Ishikawa (cell line): ENCODE measurements at regions not wholly inside any gene's neighbourhood (a gene's known extent, or its start where the extent isn't known, plus 50 kb on each side); places are given as distances from the start of the nearest gene placed in this dataset.

Experiments
- CEBPB ChIP-seq: IDR thresholded peaks from 2 replicates; pipeline ENCODE4 v1.6.1; 2012
- CREB1 ChIP-seq: IDR thresholded peaks from 2 replicates; pipeline ENCODE4 v1.6.1; 2012; ENCODE audit warnings: low read depth
- EGR1 ChIP-seq: IDR thresholded peaks from 2 replicates; pipeline ENCODE4 v1.6.1; 2012
- EP300 ChIP-seq: IDR thresholded peaks from 2 replicates; pipeline ENCODE4 v1.6.1; 2012; ENCODE audit warnings: borderline replicate concordance
- FOXM1 ChIP-seq: IDR thresholded peaks from 2 replicates; pipeline ENCODE4 v1.6.1; 2012; ENCODE audit warnings: low read depth, borderline replicate concordance
- NFIC ChIP-seq: IDR thresholded peaks from 2 replicates; pipeline ENCODE4 v1.6.1; 2012
- RAD21 ChIP-seq: IDR thresholded peaks from 2 replicates; pipeline ENCODE4 v1.6.1; 2012; ENCODE audit warnings: low read depth
- REST ChIP-seq: IDR thresholded peaks from 2 replicates; pipeline ENCODE4 v1.6.1; 2012; ENCODE audit warnings: low read depth, mild to moderate bottlenecking
- TAF1 ChIP-seq: IDR thresholded peaks from 2 replicates; pipeline ENCODE4 v1.6.1; 2012; ENCODE audit warnings: low read depth, mild to moderate bottlenecking
- TCF12 ChIP-seq: IDR thresholded peaks from 2 replicates; pipeline ENCODE4 v1.6.1; 2012; ENCODE audit warnings: low read depth
- TEAD4 ChIP-seq: IDR thresholded peaks from 2 replicates; pipeline ENCODE4 v1.6.1; 2012
- USF1 ChIP-seq: IDR thresholded peaks from 2 replicates; pipeline ENCODE4 v1.6.1; 2012
- YY1 ChIP-seq: IDR thresholded peaks from 2 replicates; pipeline ENCODE4 v1.6.1; 2012; ENCODE audit warnings: low read depth
- ZBTB7A ChIP-seq: IDR thresholded peaks from 2 replicates; pipeline ENCODE4 v1.6.1; 2012; ENCODE audit warnings: low read depth

GRCh38 chr6:140777780-140778179 is 1354.9 kb upstream of the GJE1 start:
- no peak for TF ChIP-seq EP300

- TF ChIP-seq NFIC (no peak), EGR1 (no peak), TEAD4 (no peak), TCF12 (no peak), REST (no peak), TAF1 (no peak)
These were observed 1357.7 kb upstream of the GJE1 start for GRCh38 chr6:140775061-140775460.

GRCh38 chr6:140774080-140774505 is 1358.6 kb upstream of the GJE1 start:
- TF ChIP-seq ZBTB7A, result no peak
- no peak for TF ChIP-seq CREB1
- no peak for TF ChIP-seq REST
- no peak for TF ChIP-seq USF1
- TF ChIP-seq YY1, result no peak
- no peak for TF ChIP-seq TEAD4
- TF ChIP-seq EGR1, result no peak

- no peak for TF ChIP-seq YY1
These were observed 1359.4 kb upstream of the GJE1 start for GRCh38 chr6:140773276-140773675.

GRCh38 chr6:140772576-140772975 is 1360.1 kb upstream of the GJE1 start:
- TF ChIP-seq NFIC, result no peak

GRCh38 chr6:140768133-140768532 is 1364.6 kb upstream of the GJE1 start:
- no peak for TF ChIP-seq TEAD4
- TF ChIP-seq CEBPB, result no peak
- TF ChIP-seq YY1, result no peak
- TF ChIP-seq NFIC, result no peak
- TF ChIP-seq FOXM1, result no peak

- TF ChIP-seq ZBTB7A, result no peak
- TF ChIP-seq NFIC, result no peak
- TF ChIP-seq TEAD4, result no peak
- no peak for TF ChIP-seq EGR1
- no peak for TF ChIP-seq REST
- no peak for TF ChIP-seq RAD21
- TF ChIP-seq YY1, result no peak
- no peak for TF ChIP-seq FOXM1
These were observed 1365.7 kb upstream of the GJE1 start for GRCh38 chr6:140766999-140767398.
